Liver (tissue), 3 donors: ENCODE measurements at regions not wholly inside any gene's neighbourhood (a gene's known extent, or its start where the extent isn't known, plus 50 kb on each side); places are given as distances from the start of the nearest gene placed in this dataset.

ENCODE experiments used
- FOXA1 ChIP-seq: IDR thresholded peaks from 2 replicates; pipeline ENCODE4 v1.6.1; 2016; ENCODE audit warnings: antibody characterized with exemption
- GABPA ChIP-seq, 2 donors: IDR thresholded peaks in 1 of 2; conservative IDR thresholded peaks in 1 of 2; 2 replicates each; pipeline ENCODE4 v1.6.1; 2016; ENCODE audit warnings: antibody characterized with exemption in 2 of 2, mild to moderate bottlenecking in 1 of 2, moderate library complexity in 1 of 2
- NR2F2 ChIP-seq: IDR thresholded peaks from 2 replicates; pipeline ENCODE4 v1.6.1; 2016; ENCODE audit warnings: antibody characterized with exemption
- RAD21 ChIP-seq, 2 donors: IDR thresholded peaks; 2 replicates each; pipeline ENCODE4 v1.6.1; 2016; ENCODE audit warnings: antibody characterized with exemption in 2 of 2, mild to moderate bottlenecking in 2 of 2
- SP1 ChIP-seq: IDR thresholded peaks from 2 replicates; pipeline ENCODE4 v1.6.1; 2018; ENCODE audit warnings: antibody characterized with exemption, mild to moderate bottlenecking
- TAF1 ChIP-seq: conservative IDR thresholded peaks from 2 replicates; pipeline ENCODE4 v1.6.1; 2016; ENCODE audit warnings: antibody characterized with exemption, mild to moderate bottlenecking
- YY1 ChIP-seq: IDR thresholded peaks from 2 replicates; pipeline ENCODE4 v1.6.1; 2016; ENCODE audit warnings: antibody characterized with exemption, mild to moderate bottlenecking
- TF ChIP-seq, protein P1 (sequence below): fragments of 150-350 bp; IDR thresholded peaks from 2 replicates; pipeline ENCODE4 v1.5.1; 2017; ENCODE audit warnings: improper control_type of control experiment, low read depth, low read length; ENCODE audit not compliant: missing input control
- TF ChIP-seq, protein P2 (sequence below): IDR thresholded peaks from 2 replicates; pipeline ENCODE4 v1.6.1; 2016; ENCODE audit warnings: antibody characterized with exemption
- TF ChIP-seq, protein P3 (sequence below): IDR thresholded peaks from 2 replicates; pipeline ENCODE4 v1.6.1; 2016; ENCODE audit warnings: antibody characterized with exemption, mild to moderate bottlenecking
- TF ChIP-seq, protein P4 (sequence below): IDR thresholded peaks from 2 replicates; pipeline ENCODE4 v1.6.1; 2016; ENCODE audit warnings: antibody characterized with exemption
- TF ChIP-seq, protein P5 (sequence below): IDR thresholded peaks from 2 replicates; pipeline ENCODE4 v1.6.1; 2016; ENCODE audit warnings: antibody characterized with exemption
- donor health status: healthy.
- donor health status: healthy.

DNA sequence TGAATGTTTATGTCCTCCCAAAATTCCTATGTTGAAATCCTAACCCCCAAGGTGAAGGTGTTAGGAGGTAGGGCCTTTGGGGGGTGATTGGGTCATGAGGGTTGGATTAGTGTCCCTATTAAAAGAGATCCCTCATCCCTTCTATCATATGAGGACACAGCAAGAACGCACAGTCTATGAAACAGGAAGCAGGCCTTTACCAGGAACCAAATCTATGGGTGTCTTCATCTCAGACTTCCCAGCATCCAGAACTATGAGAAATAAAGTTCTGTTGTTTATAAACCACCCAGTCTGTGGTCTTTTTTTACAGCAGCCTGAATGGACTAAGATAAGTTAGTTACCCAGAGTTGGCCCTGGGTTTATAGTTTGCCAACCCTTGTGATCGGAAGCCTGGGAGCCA is 153.1 kb downstream of the INO80D start:
- TF ChIP-seq, protein P1, sequence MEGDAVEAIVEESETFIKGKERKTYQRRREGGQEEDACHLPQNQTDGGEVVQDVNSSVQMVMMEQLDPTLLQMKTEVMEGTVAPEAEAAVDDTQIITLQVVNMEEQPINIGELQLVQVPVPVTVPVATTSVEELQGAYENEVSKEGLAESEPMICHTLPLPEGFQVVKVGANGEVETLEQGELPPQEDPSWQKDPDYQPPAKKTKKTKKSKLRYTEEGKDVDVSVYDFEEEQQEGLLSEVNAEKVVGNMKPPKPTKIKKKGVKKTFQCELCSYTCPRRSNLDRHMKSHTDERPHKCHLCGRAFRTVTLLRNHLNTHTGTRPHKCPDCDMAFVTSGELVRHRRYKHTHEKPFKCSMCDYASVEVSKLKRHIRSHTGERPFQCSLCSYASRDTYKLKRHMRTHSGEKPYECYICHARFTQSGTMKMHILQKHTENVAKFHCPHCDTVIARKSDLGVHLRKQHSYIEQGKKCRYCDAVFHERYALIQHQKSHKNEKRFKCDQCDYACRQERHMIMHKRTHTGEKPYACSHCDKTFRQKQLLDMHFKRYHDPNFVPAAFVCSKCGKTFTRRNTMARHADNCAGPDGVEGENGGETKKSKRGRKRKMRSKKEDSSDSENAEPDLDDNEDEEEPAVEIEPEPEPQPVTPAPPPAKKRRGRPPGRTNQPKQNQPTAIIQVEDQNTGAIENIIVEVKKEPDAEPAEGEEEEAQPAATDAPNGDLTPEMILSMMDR, result no peak
- TF ChIP-seq SP1, result no peak
- TF ChIP-seq, protein P2, sequence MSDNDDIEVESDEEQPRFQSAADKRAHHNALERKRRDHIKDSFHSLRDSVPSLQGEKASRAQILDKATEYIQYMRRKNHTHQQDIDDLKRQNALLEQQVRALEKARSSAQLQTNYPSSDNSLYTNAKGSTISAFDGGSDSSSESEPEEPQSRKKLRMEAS, result no peak
- no peak for TF ChIP-seq YY1
- TF ChIP-seq FOXA1, result no peak
- TF ChIP-seq, protein P3, sequence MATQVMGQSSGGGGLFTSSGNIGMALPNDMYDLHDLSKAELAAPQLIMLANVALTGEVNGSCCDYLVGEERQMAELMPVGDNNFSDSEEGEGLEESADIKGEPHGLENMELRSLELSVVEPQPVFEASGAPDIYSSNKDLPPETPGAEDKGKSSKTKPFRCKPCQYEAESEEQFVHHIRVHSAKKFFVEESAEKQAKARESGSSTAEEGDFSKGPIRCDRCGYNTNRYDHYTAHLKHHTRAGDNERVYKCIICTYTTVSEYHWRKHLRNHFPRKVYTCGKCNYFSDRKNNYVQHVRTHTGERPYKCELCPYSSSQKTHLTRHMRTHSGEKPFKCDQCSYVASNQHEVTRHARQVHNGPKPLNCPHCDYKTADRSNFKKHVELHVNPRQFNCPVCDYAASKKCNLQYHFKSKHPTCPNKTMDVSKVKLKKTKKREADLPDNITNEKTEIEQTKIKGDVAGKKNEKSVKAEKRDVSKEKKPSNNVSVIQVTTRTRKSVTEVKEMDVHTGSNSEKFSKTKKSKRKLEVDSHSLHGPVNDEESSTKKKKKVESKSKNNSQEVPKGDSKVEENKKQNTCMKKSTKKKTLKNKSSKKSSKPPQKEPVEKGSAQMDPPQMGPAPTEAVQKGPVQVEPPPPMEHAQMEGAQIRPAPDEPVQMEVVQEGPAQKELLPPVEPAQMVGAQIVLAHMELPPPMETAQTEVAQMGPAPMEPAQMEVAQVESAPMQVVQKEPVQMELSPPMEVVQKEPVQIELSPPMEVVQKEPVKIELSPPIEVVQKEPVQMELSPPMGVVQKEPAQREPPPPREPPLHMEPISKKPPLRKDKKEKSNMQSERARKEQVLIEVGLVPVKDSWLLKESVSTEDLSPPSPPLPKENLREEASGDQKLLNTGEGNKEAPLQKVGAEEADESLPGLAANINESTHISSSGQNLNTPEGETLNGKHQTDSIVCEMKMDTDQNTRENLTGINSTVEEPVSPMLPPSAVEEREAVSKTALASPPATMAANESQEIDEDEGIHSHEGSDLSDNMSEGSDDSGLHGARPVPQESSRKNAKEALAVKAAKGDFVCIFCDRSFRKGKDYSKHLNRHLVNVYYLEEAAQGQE, result no peak
- TF ChIP-seq, protein P4, sequence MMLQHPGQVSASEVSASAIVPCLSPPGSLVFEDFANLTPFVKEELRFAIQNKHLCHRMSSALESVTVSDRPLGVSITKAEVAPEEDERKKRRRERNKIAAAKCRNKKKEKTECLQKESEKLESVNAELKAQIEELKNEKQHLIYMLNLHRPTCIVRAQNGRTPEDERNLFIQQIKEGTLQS, result no peak
- no peak for TF ChIP-seq TAF1
- TF ChIP-seq RAD21 (IDR thresholded peaks at IDR 0.05), result no peak
- no peak for TF ChIP-seq GABPA (IDR thresholded peaks at IDR 0.05 in 1 of 2, conservative IDR thresholded peaks at IDR 0.05 in 1 of 2)
- no peak for TF ChIP-seq NR2F2
- TF ChIP-seq, protein P5, sequence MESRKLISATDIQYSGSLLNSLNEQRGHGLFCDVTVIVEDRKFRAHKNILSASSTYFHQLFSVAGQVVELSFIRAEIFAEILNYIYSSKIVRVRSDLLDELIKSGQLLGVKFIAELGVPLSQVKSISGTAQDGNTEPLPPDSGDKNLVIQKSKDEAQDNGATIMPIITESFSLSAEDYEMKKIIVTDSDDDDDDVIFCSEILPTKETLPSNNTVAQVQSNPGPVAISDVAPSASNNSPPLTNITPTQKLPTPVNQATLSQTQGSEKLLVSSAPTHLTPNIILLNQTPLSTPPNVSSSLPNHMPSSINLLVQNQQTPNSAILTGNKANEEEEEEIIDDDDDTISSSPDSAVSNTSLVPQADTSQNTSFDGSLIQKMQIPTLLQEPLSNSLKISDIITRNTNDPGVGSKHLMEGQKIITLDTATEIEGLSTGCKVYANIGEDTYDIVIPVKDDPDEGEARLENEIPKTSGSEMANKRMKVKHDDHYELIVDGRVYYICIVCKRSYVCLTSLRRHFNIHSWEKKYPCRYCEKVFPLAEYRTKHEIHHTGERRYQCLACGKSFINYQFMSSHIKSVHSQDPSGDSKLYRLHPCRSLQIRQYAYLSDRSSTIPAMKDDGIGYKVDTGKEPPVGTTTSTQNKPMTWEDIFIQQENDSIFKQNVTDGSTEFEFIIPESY, result no peak
